HG02938 (cell line): ENCODE measurements at regions not wholly inside any gene's neighbourhood (a gene's known extent, or its start where the extent isn't known, plus 50 kb on each side); places are given as distances from the start of the nearest gene placed in this dataset.
"Not testable (repeated sequence)": the region's sequence is repeated elsewhere in the genome, so short reads cannot be mapped to it uniquely, and the experiment has no call there.

ENCODE experiments used
- ATAC-seq: cut with Tn5 transposase; IDR thresholded peaks from one replicate; pipeline ENCODE4 v1.9.1; 2021; ENCODE audit warnings: mild to moderate bottlenecking, moderate library complexity; ENCODE audit not compliant: unreplicated experiment

DNA sequence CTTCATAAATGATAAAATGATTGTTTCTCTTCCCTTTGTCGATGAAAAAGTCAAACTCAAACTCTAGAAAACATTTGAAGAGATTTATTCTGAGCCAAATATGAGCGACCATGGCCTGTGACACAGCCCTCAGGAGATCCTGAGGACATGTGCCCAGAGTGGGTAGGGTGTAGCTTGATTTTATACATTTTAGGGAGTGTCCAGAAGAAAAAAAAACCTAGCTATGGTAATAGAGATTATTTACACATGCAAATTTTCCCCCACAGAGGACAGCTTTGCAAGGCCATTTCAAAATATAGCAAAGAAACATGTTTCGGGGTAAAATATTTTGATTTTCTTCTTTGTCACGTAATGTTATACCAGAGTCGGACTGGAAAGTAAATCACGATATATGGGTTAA lies 92.4 kb upstream of the TRIB2 start:
- ATAC-seq = no peak

DNA sequence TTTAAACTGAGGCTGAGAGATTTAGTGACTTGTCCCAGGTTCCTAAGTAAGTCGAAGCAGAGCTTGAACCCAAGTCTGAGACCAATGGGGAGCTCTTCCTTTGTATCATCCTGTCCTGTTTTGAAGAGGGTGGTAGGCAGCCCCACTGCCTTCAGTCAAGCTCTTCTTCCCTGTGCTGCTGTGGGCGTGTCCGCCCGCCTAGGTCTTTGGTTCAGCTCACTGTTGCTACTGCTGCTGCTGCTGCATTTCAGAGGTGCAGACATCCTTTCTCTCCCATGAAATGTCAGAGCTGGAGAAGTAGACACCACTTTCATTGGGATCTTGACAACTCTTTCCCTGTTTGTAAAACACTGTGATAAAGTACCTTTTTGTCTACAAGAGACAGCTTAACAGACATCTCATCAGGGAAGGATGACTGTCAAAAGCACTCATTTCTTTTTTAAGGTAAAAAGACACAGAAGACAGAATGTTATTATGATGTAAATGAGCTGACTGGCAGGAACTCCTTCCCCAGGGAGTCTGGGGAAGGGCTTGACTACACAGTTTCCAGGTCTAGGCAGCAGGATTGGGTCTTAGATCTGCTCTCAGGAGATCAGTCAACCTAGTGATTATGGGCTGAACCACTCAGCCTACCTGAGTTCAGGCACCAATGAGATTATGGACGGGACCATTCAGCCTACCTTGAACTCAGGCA lies 91.7 kb upstream of the TRIB2 start:
- ATAC-seq = no peak

DNA sequence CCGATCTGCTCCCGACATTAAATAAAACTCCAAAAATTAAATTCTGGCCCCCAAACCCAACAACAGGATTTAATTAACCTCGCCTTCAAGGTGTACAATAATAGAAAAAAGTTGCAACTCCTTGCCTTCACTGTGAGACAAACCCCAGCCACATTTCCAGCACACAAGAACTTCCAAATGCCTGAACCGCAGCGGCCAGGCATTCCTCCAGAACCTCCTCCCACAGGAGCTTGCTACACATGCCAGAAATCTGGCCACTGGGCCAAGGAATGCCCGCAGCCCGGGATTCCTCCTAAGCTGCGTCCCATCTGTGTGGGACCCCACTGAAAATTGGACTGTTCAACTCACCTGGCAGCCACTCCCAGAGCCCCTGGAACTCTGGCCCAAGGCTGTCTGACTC lies 88.2 kb upstream of the TRIB2 start:
- ATAC-seq = not testable (repeated sequence)

DNA sequence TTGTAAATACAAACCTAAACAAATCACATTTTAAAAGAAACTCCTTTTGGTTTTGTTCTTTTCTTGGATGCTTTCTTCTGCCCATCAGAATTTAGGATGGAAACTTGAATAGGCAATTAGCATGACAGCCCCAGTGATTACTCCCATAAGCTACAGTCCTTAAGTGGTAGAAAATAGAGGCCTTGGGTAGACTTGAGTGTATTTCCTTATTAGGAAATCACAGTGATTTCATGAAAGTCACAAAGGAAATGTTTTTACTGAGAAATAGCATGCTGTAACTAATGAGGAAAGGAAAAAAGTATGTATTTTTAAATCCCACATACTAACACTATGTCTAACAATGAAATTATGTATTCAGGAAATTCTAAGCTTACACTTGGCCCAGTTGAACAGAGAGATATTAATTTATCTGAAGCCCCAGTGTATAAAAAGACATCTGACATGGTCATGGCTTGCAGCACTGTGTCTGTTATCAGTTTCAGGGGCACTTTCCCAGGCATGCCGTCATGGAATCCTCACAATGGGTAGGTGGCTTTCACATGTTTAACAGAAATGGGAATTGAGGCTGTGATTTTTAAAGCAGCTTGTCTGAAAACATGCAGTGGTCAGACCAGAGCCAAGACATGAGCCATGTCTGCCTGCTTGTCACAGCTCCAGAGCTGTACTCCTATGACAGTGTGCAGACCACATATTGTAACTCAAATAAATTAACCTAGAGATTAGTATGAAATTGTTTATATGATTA lies 79.7 kb upstream of the TRIB2 start:
- ATAC-seq = no peak

DNA sequence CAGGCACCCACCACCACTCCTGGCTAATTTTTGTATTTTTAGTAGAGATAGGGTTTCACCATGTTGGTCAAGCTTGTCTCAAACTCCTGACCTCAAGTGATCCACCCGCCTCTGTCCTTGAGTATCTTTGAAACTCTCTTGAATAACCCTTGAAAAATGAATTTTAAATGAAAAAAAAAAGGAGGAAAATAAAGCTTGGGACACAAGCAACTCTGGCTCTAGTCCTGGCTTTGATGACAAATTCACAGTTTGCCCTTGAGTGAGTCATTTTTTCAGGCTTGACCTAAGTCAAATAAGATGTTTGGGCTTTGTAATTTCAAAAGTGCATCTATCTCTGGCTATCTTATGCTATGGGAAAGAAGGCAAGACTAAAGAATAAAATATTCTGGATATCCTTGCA lies 79.0 kb upstream of the TRIB2 start:
- no peak for ATAC-seq

DNA sequence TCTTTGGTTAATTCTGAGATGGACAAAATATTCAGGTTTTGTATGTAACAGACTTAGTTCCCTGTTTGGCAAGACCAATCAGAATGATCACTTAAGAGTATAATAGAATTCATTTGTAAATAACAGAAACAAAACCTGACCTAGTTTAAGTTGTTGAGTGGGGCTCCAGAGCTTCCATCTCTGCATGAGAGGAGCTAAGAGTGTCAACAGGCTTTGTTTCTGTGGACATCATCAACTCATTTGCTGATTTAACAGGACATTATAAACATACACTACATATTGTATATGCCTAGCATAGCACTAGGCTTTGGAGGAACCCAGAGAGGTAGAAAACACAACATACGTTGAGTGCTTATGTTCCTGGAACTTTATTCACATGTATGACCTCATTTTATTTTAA lies 75.3 kb upstream of the TRIB2 start:
- no peak for ATAC-seq

DNA sequence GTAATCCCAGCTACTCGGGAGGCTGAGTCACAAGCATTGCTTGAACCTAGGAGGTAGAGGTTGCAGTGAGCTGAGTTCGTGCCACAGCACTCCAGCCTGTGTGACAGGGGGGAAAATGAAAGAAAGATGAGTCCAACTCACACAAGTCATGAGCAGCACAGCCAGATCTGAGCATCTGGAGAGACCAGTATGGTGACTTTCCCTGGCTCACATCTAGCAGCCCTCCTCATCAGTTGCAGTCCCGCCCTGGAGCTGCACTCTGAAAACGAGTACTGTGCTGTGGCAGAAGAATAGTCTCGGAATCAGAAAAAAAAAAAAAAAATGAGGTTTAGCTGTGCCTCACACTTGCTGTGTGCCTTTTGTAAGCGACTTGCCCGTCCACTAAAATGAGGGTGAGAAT lies 74.4 kb upstream of the TRIB2 start:
- ATAC-seq = no peak

DNA sequence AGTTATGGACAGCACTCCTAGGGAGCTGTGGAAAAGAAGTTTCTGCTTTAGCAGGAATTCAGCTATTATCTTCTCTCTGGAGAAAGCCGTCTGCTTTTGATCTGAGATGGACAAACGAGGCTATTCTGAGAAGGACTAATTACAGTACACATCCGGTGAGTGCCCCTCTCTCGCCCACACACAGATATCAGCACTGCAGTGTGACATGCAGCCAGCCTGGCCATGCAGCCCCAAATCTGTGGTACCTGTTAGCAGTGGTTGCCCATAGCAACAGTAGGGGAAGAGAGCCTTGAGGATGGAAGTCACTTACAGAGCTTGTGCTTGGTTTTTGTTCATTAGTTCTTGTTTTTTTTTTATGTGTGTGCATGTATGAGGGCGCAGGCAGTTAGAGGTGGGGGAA lies 73.9 kb upstream of the TRIB2 start:
- ATAC-seq = no peak

DNA sequence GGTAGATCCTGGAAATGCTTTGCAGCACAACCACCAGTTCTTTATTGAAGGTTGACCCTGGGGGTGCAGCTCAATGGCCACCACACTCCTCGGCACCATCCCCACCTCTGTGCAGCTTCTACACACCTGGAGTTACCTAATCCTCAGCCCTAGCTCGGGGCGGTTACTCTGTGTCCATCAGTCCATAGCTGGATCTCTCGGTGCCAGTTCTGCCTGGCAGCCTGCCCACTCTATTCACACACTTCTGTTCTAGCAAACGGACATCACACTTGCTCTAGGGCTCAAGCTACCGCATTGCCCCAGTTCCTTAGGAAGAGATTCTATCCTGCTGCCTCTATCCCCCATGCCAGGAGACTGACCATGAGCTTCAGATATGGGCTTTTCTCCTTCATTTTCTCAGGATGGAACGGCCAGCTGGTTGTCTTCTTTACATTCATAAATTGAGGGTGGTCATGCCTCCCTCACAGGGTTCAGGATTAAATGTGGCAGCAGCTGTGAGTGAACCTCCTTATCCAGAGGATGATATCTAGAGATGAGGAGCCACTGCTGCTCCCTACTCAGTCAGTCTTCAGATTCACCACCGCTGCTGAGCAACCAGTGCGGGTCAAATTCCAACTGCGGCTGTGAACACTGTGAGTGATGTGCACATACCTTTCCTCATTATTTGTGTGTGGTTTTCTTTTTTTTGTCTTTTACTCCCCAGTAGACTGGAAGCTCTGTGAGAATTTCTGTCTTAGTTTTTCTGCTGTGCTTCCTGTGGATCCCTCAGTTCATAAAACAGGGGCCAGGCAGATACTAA lies 66.9 kb upstream of the TRIB2 start:
- ATAC-seq = no peak

DNA sequence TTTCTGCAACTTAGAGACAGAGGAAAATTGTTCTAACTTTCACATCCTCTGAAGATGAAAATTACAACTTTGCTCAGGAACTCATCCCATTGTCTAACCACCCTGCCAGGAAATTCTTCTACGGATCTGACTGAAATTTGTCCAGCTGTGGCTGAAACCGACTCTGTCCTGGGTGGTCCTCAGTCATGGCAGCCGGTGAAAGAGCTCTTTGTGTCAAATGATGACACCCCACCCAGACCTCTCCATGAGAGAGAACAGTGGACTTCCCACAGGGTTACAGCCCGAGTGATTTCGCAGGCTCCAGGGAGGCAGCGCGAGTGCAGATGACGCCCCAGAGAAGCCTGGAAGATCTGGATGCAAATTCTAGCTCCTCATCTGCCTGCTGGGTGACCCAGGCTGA lies 65.1 kb upstream of the TRIB2 start:
- ATAC-seq = no peak

DNA sequence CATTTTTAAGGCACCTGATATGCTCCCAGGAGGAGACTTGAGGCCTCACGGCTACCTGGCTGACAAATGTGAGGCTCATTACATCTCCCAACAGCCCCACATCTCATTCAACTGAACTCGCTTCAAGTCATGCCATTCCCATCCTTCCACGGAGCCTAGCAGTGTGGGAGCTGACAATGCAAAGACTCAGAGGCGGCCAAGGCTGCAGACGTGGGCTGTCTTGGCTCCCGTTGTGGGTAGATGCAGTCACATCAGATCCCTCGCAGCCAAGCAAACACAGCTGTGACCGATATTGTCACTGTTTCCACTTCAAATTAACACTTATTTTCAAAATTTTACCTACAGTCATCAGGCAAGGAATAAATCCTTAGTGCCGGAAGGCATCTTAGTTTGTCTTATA lies 64.0 kb upstream of the TRIB2 start:
- no peak for ATAC-seq

DNA sequence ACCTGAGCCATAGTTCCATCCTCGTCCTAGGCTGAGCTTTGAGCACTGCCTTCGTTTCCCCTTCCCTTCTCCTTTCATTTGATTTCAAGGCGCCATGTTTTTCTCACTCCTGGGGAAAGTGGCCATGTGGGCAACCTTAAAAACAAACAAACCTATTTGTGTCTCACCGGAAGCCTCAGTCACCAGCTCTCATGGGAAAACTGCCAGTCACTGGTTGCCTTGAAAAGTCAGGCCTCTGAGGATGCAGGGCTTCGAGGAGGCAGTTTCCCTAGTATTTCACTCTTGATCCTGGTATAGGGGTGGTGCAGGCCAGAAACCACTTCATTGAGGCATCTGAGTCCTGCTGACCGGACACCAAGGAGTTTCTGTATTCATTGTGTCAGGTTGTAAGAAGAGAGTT lies 59.2 kb upstream of the TRIB2 start:
- ATAC-seq = no peak

DNA sequence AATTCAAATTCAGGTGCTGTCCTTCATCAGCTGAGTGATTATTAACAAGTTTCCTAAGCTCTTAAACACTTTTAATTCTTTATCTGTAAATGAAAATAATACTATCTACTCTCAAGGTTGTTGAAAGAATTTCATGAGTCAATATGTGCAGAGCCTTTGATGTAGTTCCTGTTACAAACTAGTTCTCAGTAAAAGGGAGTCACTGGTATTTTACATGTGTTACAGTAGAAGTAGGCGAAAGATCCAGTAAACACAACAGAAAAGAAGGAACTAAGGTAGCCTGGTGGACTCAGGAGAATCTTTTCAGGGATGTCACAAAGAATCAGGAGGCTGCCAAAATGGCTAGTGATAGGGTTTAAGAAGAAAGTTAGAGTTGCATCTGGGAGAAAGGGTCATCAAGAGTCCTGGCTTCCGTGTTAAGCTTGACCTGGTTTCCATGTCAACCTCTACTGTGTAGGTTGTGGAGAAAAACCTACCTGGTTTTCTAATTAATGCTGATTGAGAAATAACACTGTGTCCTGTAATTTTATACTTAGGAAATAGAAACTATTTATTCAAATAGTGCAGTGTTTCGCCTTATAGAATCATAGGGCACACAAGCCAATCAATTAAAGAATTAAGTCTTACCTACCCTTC lies 58.3 kb upstream of the TRIB2 start:
- ATAC-seq = no peak

DNA sequence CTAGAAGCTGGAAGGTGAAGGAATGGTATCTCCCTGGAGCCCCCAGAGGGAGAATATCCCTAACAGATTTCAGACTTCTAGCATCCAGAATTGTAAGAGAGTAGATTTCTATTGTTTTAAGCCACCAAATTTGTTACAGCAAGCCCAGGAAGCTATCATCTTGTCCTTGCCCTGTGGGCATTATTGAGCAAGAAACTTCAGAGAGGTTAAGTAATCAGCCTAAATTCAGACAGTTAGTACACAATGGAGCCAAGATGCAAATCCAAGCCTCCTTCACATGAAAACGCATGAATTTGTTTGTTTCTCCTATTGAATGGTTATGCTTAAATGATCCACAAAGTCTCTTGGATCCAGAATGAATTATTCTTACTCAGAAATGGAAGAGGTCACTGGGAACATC lies 55.2 kb upstream of the TRIB2 start:
- ATAC-seq = no peak

DNA sequence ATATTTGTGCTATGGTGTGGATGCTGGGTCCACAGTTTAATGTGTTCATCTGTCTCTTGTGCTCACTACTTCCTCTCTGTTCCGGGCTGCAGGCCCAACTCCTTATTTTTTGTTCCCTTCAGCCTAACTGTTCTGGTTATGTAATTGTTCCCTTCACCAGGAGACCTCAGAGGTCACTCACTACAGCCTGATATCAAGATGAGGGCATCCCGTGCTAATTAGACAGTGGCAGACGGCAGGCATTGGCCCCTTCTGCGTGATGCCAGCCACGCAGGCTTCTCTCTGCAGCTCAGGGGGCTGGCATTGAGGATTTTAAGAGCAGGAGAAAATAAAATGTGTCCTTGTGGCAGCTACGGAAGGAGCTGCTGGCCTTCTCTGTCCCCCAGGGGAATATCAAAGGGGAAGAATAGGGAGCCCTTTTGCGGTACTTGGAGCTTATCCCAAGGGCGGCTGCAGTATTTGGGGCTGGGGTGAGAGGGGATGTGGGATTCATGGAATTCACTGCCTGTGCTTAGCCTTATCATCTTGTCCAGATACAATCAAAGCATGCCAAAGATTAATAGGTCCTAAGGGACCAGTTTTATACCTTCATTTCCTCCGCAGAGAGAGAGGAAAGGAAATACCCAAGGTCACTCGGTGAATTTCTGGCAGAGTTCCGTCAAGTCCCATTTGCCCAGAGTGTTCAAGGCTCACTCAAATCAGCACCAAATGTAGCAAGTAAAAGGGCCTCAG lies 53.3 kb upstream of the TRIB2 start:
- no peak for ATAC-seq

DNA sequence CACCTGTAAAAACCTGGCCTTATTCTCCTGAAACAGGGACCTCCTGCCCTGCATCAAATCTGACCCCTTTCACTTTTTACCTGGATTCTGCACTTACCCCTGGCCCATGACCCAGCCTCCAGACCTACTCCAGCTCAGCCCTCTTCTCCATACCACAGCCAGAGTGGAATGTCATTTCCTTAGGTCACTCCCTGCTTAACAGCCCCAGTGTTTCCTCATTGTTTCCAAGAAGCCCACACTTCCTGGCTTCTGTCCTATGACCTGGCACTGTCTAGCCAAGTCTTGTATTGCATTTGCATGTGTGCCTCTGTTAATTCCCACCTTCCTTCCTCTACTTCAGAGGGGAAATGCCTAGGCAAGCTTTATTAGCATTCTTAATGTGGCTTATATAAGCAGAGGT lies 51.4 kb upstream of the TRIB2 start:
- ATAC-seq = no peak

DNA sequence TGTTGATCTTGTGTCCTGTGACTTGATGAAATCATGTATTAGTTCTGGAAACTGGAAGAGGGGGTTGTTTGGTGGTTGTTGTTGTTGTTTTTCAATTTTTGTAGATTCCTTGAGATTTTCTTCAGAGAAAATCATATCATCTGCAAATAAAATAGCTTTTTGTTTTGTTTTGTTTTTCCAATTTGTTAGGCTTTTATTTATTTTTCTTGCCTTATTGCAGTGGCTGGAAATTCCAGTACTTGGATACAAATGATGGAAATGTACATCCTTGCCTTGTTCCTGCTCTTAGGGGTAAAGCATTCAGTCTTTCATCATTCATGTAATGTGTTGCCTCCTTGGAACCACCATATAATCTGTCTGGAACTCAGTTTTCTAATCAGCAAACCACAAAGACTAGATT lies 50.3 kb upstream of the TRIB2 start:
- ATAC-seq = no peak
